Right lobe of liver (tissue), 4 donors: ENCODE measurements at regions not wholly inside any gene's neighbourhood (a gene's known extent, or its start where the extent isn't known, plus 50 kb on each side); places are given as distances from the start of the nearest gene placed in this dataset.

Source experiments
- POLR2A ChIP-seq: fragments of 450-650 bp; IDR thresholded peaks from one replicate; pipeline ENCODE4 v1.6.1; 2017; ENCODE audit warnings: antibody characterized with exemption, mild to moderate bottlenecking
- TF ChIP-seq, protein P1 (sequence below), 4 donors: fragments of 200-600 bp in 3 of 4; fragments of 450-650 bp in 1 of 4; IDR thresholded peaks; one replicate each; pipeline versions ENCODE4 v1.5.1 to v1.8.0; 2016 to 2022; ENCODE audit warnings: antibody characterized with exemption in 4 of 4, mild to moderate bottlenecking in 2 of 4
- donor health status: DM: no; HTN: no; CAD: no.
- donor health status: DM: no; HTN: no; CAD: no.
- donor health status: DM: no; HTN: yes; CAD: no.

DNA sequence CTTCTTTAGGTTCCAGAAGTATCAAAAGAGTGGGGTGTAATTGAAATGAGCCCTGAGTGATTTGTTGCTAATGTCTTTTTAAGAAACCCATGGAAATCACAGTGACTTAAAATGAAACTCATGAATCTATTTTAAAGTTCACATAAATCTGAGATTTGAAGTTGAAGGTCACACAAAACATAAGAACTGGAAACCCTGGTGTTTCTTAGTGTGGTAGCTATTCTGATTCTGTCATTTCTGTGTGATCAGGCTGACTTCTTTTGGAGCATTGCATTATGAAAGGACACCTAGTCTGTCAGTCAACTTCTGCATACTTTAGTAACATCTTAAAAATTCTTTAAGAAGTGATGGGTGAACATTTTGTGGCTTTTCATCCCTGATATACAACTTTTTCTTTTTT is 448.8 kb downstream of the TLE4 start:
- TF ChIP-seq, protein P1, sequence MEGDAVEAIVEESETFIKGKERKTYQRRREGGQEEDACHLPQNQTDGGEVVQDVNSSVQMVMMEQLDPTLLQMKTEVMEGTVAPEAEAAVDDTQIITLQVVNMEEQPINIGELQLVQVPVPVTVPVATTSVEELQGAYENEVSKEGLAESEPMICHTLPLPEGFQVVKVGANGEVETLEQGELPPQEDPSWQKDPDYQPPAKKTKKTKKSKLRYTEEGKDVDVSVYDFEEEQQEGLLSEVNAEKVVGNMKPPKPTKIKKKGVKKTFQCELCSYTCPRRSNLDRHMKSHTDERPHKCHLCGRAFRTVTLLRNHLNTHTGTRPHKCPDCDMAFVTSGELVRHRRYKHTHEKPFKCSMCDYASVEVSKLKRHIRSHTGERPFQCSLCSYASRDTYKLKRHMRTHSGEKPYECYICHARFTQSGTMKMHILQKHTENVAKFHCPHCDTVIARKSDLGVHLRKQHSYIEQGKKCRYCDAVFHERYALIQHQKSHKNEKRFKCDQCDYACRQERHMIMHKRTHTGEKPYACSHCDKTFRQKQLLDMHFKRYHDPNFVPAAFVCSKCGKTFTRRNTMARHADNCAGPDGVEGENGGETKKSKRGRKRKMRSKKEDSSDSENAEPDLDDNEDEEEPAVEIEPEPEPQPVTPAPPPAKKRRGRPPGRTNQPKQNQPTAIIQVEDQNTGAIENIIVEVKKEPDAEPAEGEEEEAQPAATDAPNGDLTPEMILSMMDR (IDR thresholded peaks at IDR 0.05): no peak
- no peak for TF ChIP-seq POLR2A
